Endothelial cell of umbilical vein (primary cell): ENCODE measurements at regions not wholly inside any gene's neighbourhood (a gene's known extent, or its start where the extent isn't known, plus 50 kb on each side); places are given as distances from the start of the nearest gene placed in this dataset.

Source experiments
- BruUV-seq: library from RNA; stranded (reverse); fragments of 400-500 nt; replicated peaks from 2 replicates; lab custom pipeline; 2021; lab: Mats Ljungman, UMichigan
- CTCF ChIA-PET: fragments of 300-600, 350-600 bp; sonication (Branson Sonifier 250); formaldehyde crosslinking; loops from one replicate; lab custom pipeline; 2021; ENCODE audit warnings: antibody characterized with exemption, inconsistent platforms; lab: Charles Lee
- POLR2A ChIA-PET: fragments of 300-600, 350-600 bp; sonication (Branson Sonifier 250); formaldehyde crosslinking; loops from one replicate; lab custom pipeline; 2021; ENCODE audit warnings: antibody characterized with exemption, inconsistent platforms; lab: Charles Lee
- DNase-seq: peaks from one replicate; pipeline ENCODE4 v3.0.0-alpha.2; 2011; ENCODE audit warnings: low read depth, low spot score
- FAIRE-seq: peaks from 2 replicates; lab custom pipeline; 2011; peaks lifted over from hg19 to GRCh38; lab: Jason Lieb, UNC
- H2AFZ ChIP-seq: 2 replicates; pipeline ENCODE4 v1.6.0; 2012; ENCODE audit warnings: low read depth, low read length, control low read depth, inconsistent platforms
- H3K27ac ChIP-seq: 2 replicates; pipeline ENCODE4 v1.5.1; 2011; ENCODE audit warnings: low read depth, mild to moderate bottlenecking, control low read depth, low read length, moderate library complexity; ENCODE audit not compliant: insufficient read depth
- H3K27me3 ChIP-seq, 2 experiments: 2 replicates each; pipeline versions ENCODE4 v1.6.0 to v1.6.1; 2011; ENCODE audit warnings: low read length in 2 of 2, mixed read lengths in 1 of 2; ENCODE audit not compliant: control insufficient read depth in 2 of 2, insufficient read depth in 2 of 2
- H3K36me3 ChIP-seq, 2 experiments: 2 replicates in 1 of 2; 3 replicates in 1 of 2; pipeline ENCODE4 v1.5.1; 2011; ENCODE audit warnings: low read length in 2 of 2, mild to moderate bottlenecking in 1 of 2, moderate library complexity in 1 of 2; ENCODE audit not compliant: control insufficient read depth in 2 of 2, insufficient read depth in 2 of 2; ENCODE audit errors: extremely low read depth in 1 of 2
- H3K4me1 ChIP-seq: 3 replicates; pipeline ENCODE4 v1.5.1; 2011; ENCODE audit warnings: mild to moderate bottlenecking, low read length; ENCODE audit not compliant: control insufficient read depth, insufficient read depth; ENCODE audit errors: extremely low read depth
- H3K4me2 ChIP-seq: 2 replicates; pipeline ENCODE4 v1.6.1; 2011; ENCODE audit warnings: low read length, control low read depth, mixed read lengths; ENCODE audit not compliant: insufficient read depth
- H3K4me3 ChIP-seq, 3 experiments: fragments of 200-600 bp in 1 of 3; sonication (generic), shearing (Covaris generic) in 1 of 3; replicated peaks in 1 of 3; 2 replicates each; pipeline ENCODE4 v1.5.1; 2011 to 2016; ENCODE audit warnings: control low read depth in 3 of 3, low read length in 3 of 3, mild to moderate bottlenecking in 2 of 3, inconsistent platforms in 1 of 3, low read depth in 1 of 3, moderate library complexity in 1 of 3; ENCODE audit not compliant: insufficient read depth in 1 of 3
- H3K79me2 ChIP-seq: 2 replicates; pipeline ENCODE4 v1.6.0; 2012; ENCODE audit warnings: low read length, inconsistent platforms; ENCODE audit not compliant: control insufficient read depth, insufficient read depth
- H3K9ac ChIP-seq: replicated peaks from 2 replicates; pipeline ENCODE3; 2011; ENCODE audit warnings: low read length, control low read depth; ENCODE audit not compliant: insufficient read depth; ENCODE audit errors: extremely low read depth
- H3K9me1 ChIP-seq: replicated peaks from 3 replicates; pipeline ENCODE4 v1.6.0; 2011; ENCODE audit warnings: mild to moderate bottlenecking, low read length; ENCODE audit not compliant: control insufficient read depth, insufficient read depth; ENCODE audit errors: extremely low read depth
- H3K9me3 ChIP-seq: replicated peaks from 2 replicates; pipeline ENCODE4 v1.5.1; 2012; ENCODE audit warnings: low read length, inconsistent platforms; ENCODE audit not compliant: control insufficient read depth, insufficient read depth
- H4K20me1 ChIP-seq: replicated peaks from 2 replicates; pipeline ENCODE3; 2011; ENCODE audit warnings: mild to moderate bottlenecking, low read length; ENCODE audit not compliant: control insufficient read depth, insufficient read depth; ENCODE audit errors: extremely low read depth
- CTCF ChIP-seq, 2 donors: IDR thresholded peaks; 1 replicate in 1 of 2; 2 replicates in 1 of 2; pipeline ENCODE4 v1.5.1; 2011; ENCODE audit warnings: low read length in 2 of 2, mild to moderate bottlenecking in 2 of 2, moderate library complexity in 2 of 2, control low read depth in 1 of 2, inconsistent platforms in 1 of 2, low read depth in 1 of 2; ENCODE audit not compliant: insufficient read depth in 1 of 2; ENCODE audit errors: extremely low read depth in 1 of 2
- EZH2 ChIP-seq: IDR thresholded peaks from 2 replicates; pipeline ENCODE4 v1.6.1; 2012; ENCODE audit warnings: borderline replicate concordance, low read depth, mild to moderate bottlenecking, moderate library complexity, low read length, inconsistent platforms; ENCODE audit not compliant: severe bottlenecking
- FOS ChIP-seq: IDR thresholded peaks from 2 replicates; pipeline ENCODE4 v1.6.1; 2011; ENCODE audit warnings: mild to moderate bottlenecking, low read length, moderate library complexity, borderline replicate concordance; ENCODE audit not compliant: insufficient read depth
- GATA2 ChIP-seq: IDR thresholded peaks from 2 replicates; pipeline ENCODE4 v1.7.0; 2011; ENCODE audit warnings: low read depth, mild to moderate bottlenecking, moderate library complexity, mixed read lengths, low read length; ENCODE audit not compliant: insufficient read length, insufficient read depth
- JUN ChIP-seq: IDR thresholded peaks from 2 replicates; pipeline ENCODE4 v1.6.1; 2011; ENCODE audit warnings: borderline replicate concordance, low read depth; ENCODE audit not compliant: insufficient read length, insufficient read depth
- MAX ChIP-seq: IDR thresholded peaks from 2 replicates; pipeline ENCODE4 v1.6.1; 2011; ENCODE audit not compliant: insufficient read depth, insufficient read length
- MYC ChIP-seq: IDR thresholded peaks from one replicate; pipeline ENCODE4 v1.6.1; 2011; ENCODE audit warnings: mild to moderate bottlenecking, low read depth, low read length
- POLR2A ChIP-seq: IDR thresholded peaks from 2 replicates; pipeline ENCODE4 v1.6.1; 2012; ENCODE audit warnings: low read depth, mild to moderate bottlenecking, control low read depth, low read length
- POLR2AphosphoS5 ChIP-seq: IDR thresholded peaks from 2 replicates; pipeline ENCODE4 v1.6.1; 2012; ENCODE audit warnings: low read depth, mild to moderate bottlenecking, control low read depth, low read length, moderate library complexity; ENCODE audit not compliant: insufficient read depth
- dilution Hi-C: fragments of 300-500 bp; cut with MboI; formaldehyde crosslinking; loops from one replicate; pipeline ENCODE4 v1.15.0; 2019; ENCODE audit warnings: low sequenced_read_pairs; ENCODE audit not compliant: extremely low pct_ligation_motif_present
- intact Hi-C: fragments of 100-400 bp; cut with micrococcal nuclease; formaldehyde crosslinking; loops from one replicate; pipeline ENCODE4 v1.10.0; 2022

- Histone ChIP-seq H2AFZ (no peak overlapping the region), H3K4me2 (peak overlapping the region; percentile 91), H4K20me1 (no peaks in the 10 kb centered on the region), H3K9me1 (no peaks in the 10 kb centered on the region), H3K27ac (peak overlapping the region; percentile 85), H3K36me3 (no peaks in the 10 kb centered on the region), H3K4me1 (peaks cover 27% of the 10 kb centered on the region), H3K27me3 (no peaks in the 10 kb centered on the region), H3K4me3 (peak overlapping the region in 1 of 3 experiments; percentile 9), H3K9ac (peak overlapping the region; percentile 26), H3K79me2 (no peaks in the 10 kb centered on the region), H3K9me3 (no peaks in the 10 kb centered on the region)
- CTCF ChIA-PET = no interaction called here
- DNase-seq = peak; percentile 85
- intact Hi-C loops = loop anchor here (1.0 to 5.0 kb wide), 11 partner anchors 8 to 1488 kb away; no protein-coding TSS in a partner anchor
- dilution Hi-C loops = no loop called here
- FAIRE-seq = peak; percentile 90
- TF ChIP-seq GATA2 = peak; percentile 30
- no peak for TF ChIP-seq MYC
- peak; percentile 53 for TF ChIP-seq FOS
- TF ChIP-seq POLR2AphosphoS5 = peak; percentile 81
- peak; percentile 96 for TF ChIP-seq JUN
- no TSS peak for BruUV-seq
- POLR2A ChIA-PET = no interaction called here
These were observed 593.9 kb downstream of the PYDC2 start for GRCh38 chr3:192054881-192055280.

GRCh38 chr3:192055946-192056345 is 595.0 kb downstream of the PYDC2 start:
- H3K27ac ChIP-seq = peak overlapping the region; percentile 81
- H3K4me3 ChIP-seq = no peak overlapping the region
- TF ChIP-seq MAX = no peak
- TF ChIP-seq POLR2A = no peak
- TF ChIP-seq EZH2 = no peak
- TF ChIP-seq FOS = no peak
- TF ChIP-seq POLR2AphosphoS5 = no peak
- TF ChIP-seq JUN = no peak
- no peak for TF ChIP-seq MYC
- TF ChIP-seq CTCF (IDR thresholded peaks at IDR 0.05; ENCODE audit: extremely low read depth in 1 of 2, insufficient read depth in 1 of 2, low read depth in 1 of 2, low read length in 2 of 2) = no peak
- TF ChIP-seq GATA2 = no peak
- intact Hi-C loops = loop anchor here (1.0 to 5.0 kb wide), 11 partner anchors 7 to 1489 kb away; no protein-coding TSS in a partner anchor
- no peaks in the 10 kb centered on the region for H3K36me3 ChIP-seq
- FAIRE-seq (peak; percentile 64), DNase-seq (peak; percentile 55)
- no peaks in the 10 kb centered on the region for H3K27me3 ChIP-seq
- H3K4me2 ChIP-seq = peak overlapping the region; percentile 91
- H3K9me1 ChIP-seq = no peaks in the 10 kb centered on the region
- H2AFZ ChIP-seq = peak overlapping the region; percentile 71
- H3K9ac ChIP-seq = peak overlapping the region; percentile 35
- H3K4me1 ChIP-seq = peaks cover 27% of the 10 kb centered on the region
- ChIA-PET POLR2A (no interaction called here), CTCF (no interaction called here)
- H3K9me3 ChIP-seq = no peaks in the 10 kb centered on the region
- no peaks in the 10 kb centered on the region for H3K79me2 ChIP-seq
- dilution Hi-C loops = no loop called here
- no peaks in the 10 kb centered on the region for H4K20me1 ChIP-seq
- BruUV-seq = no TSS peak
